SK-N-SH (cell line): ENCODE measurements at regions not wholly inside any gene's neighbourhood (a gene's known extent, or its start where the extent isn't known, plus 50 kb on each side); places are given as distances from the start of the nearest gene placed in this dataset.

Experiments
- CTCF ChIA-PET: fragments of 300-600, 350-600 bp; formaldehyde crosslinking; extraction: SDS; loops from one replicate; lab custom pipeline; 2021; lab: Yijun Ruan, JAX
- POLR2A ChIA-PET: fragments of 350-600 bp; sonication (Branson Sonifier 250); formaldehyde crosslinking; extraction: SDS; loops from one replicate; lab custom pipeline; 2020; ENCODE audit warnings: antibody characterized with exemption, inconsistent platforms; lab: Yijun Ruan, JAX
- DNase-seq: peaks from one replicate; pipeline ENCODE4 v3.0.0; 2012
- H2AFZ ChIP-seq: fragments of 200-600 bp; sonication (generic); 2 replicates; pipeline ENCODE4 v1.8.1; 2016; ENCODE audit warnings: antibody characterized with exemption, mild to moderate bottlenecking, low read depth
- H3F3A ChIP-seq: fragments of 200-600 bp; sonication (generic); replicated peaks from 2 replicates; pipeline ENCODE3; 2016; ENCODE audit warnings: antibody characterized with exemption, mild to moderate bottlenecking; ENCODE audit not compliant: insufficient read depth
- H3K27ac ChIP-seq, 2 experiments: fragments of 200-500 bp in 1 of 2; fragments of 200-600 bp in 1 of 2; sonication (Bioruptor generic) in 1 of 2; sonication (generic), shearing (Covaris generic) in 1 of 2; 2 replicates each; pipeline versions ENCODE4 v1.5.1 to v1.6.1; 2014 to 2016; ENCODE audit warnings: low read depth in 2 of 2, inconsistent platforms in 1 of 2, low read length in 1 of 2, mild to moderate bottlenecking in 1 of 2, mixed read lengths in 1 of 2
- H3K27me3 ChIP-seq: fragments of 200-600 bp; sonication (generic), shearing (Covaris generic); 2 replicates; pipeline ENCODE4 v1.6.1; 2016; ENCODE audit warnings: mixed run types; ENCODE audit not compliant: insufficient read depth
- H3K36me3 ChIP-seq, 2 experiments: fragments of 200-500 bp in 1 of 2; fragments of 200-600 bp in 1 of 2; sonication (Bioruptor generic) in 1 of 2; sonication (generic) in 1 of 2; replicated peaks in 1 of 2; 2 replicates each; pipeline versions ENCODE3 to v1.5.1; 2014 to 2016; ENCODE audit warnings: low read length in 1 of 2, mild to moderate bottlenecking in 1 of 2; ENCODE audit not compliant: insufficient read depth in 2 of 2, control insufficient read depth in 1 of 2
- H3K4me1 ChIP-seq, 2 experiments: fragments of 200-500 bp in 1 of 2; fragments of 200-600 bp in 1 of 2; sonication (Bioruptor generic) in 1 of 2; sonication (generic), shearing (Covaris generic) in 1 of 2; 2 replicates each; pipeline versions ENCODE4 v1.5.1 to v1.6.1; 2014 to 2016; ENCODE audit warnings: low read depth in 1 of 2, low read length in 1 of 2, mixed run types in 1 of 2; ENCODE audit not compliant: insufficient read depth in 2 of 2, control insufficient read depth in 1 of 2
- H3K4me2 ChIP-seq: fragments of 200-600 bp; sonication (generic), shearing (Covaris generic); 2 replicates; pipeline ENCODE4 v1.6.1; 2017; ENCODE audit warnings: mixed run types
- H3K4me3 ChIP-seq, 2 experiments: fragments of 200-500 bp in 1 of 2; fragments of 200-600 bp in 1 of 2; sonication (Bioruptor generic) in 1 of 2; sonication (generic), shearing (Covaris generic) in 1 of 2; 2 replicates each; pipeline versions ENCODE4 v1.5.1 to v1.8.1; 2014 to 2016; ENCODE audit warnings: low read depth in 2 of 2, inconsistent platforms in 1 of 2, low read length in 1 of 2, mild to moderate bottlenecking in 1 of 2, mixed read lengths in 1 of 2, moderate library complexity in 1 of 2
- H3K79me2 ChIP-seq: fragments of 200-600 bp; sonication (generic); 2 replicates; pipeline ENCODE4 v1.8.1; 2017; ENCODE audit warnings: mild to moderate bottlenecking; ENCODE audit not compliant: insufficient read depth
- H3K9ac ChIP-seq: fragments of 200-600 bp; sonication (generic); 2 replicates; pipeline ENCODE4 v1.6.1; 2017; ENCODE audit warnings: mixed run types
- H3K9me2 ChIP-seq: fragments of 200-600 bp; sonication (generic); 2 replicates; pipeline ENCODE4 v1.6.1; 2017; ENCODE audit warnings: mixed run types
- H3K9me3 ChIP-seq: fragments of 200-600 bp; sonication (generic); 2 replicates; pipeline ENCODE4 v1.6.1; 2017; ENCODE audit warnings: mixed run types, mild to moderate bottlenecking, moderate library complexity
- H4K20me1 ChIP-seq: fragments of 200-600 bp; sonication (generic); 2 replicates; pipeline ENCODE4 v1.6.1; 2017; ENCODE audit warnings: mild to moderate bottlenecking, mixed run types; ENCODE audit not compliant: insufficient read depth
- EZH2phosphoT487 ChIP-seq: fragments of 200-600 bp; sonication (generic); IDR thresholded peaks from 2 replicates; pipeline ENCODE4 v1.6.1; 2017; ENCODE audit warnings: low read depth, mixed run types, mild to moderate bottlenecking, antibody characterized with exemption, moderate library complexity, borderline replicate concordance
- FOXJ3 ChIP-seq: sonication (generic); formaldehyde crosslinking; IDR thresholded peaks from 2 replicates; pipeline ENCODE4 v1.5.1; 2020; ENCODE audit warnings: mild to moderate bottlenecking, missing genetic modification reagents
- FOXM1 ChIP-seq: IDR thresholded peaks from 2 replicates; pipeline ENCODE4 v1.4.0; 2012; ENCODE audit warnings: low read depth, mild to moderate bottlenecking
- GABPA ChIP-seq: IDR thresholded peaks from 2 replicates; pipeline ENCODE4 v1.4.0; 2012; ENCODE audit warnings: low read depth, mild to moderate bottlenecking
- GATA2 ChIP-seq: sonication (generic); formaldehyde crosslinking; IDR thresholded peaks from 2 replicates; pipeline ENCODE4 v1.5.0; 2020; ENCODE audit warnings: mild to moderate bottlenecking, missing genetic modification reagents
- IRF3 ChIP-seq: fragments of 150-350 bp; IDR thresholded peaks from 2 replicates; pipeline ENCODE4 v1.6.1; 2016; ENCODE audit warnings: mild to moderate bottlenecking, low read depth, low read length
- MAX ChIP-seq: IDR thresholded peaks from 2 replicates; pipeline ENCODE4 v1.4.0; 2012; ENCODE audit warnings: low read depth
- MEF2A ChIP-seq: IDR thresholded peaks from 2 replicates; pipeline ENCODE4 v1.4.0; 2012; ENCODE audit warnings: low read depth, borderline replicate concordance
- NFIC ChIP-seq: IDR thresholded peaks from 2 replicates; pipeline ENCODE4 v1.4.0; 2012; ENCODE audit warnings: borderline replicate concordance
- NRF1 ChIP-seq: IDR thresholded peaks from 2 replicates; pipeline ENCODE4 v1.6.1; 2012; ENCODE audit warnings: low read depth, mild to moderate bottlenecking, low read length
- PBX3 ChIP-seq: IDR thresholded peaks from 2 replicates; pipeline ENCODE4; 2012
- RAD21 ChIP-seq: IDR thresholded peaks from 2 replicates; pipeline ENCODE4 v1.6.1; 2012; ENCODE audit warnings: mild to moderate bottlenecking, low read length
- RFX5 ChIP-seq: IDR thresholded peaks from 2 replicates; pipeline ENCODE4 v1.6.1; 2012; ENCODE audit warnings: mild to moderate bottlenecking, improper control_type of control experiment, low read length
- SMC3 ChIP-seq: IDR thresholded peaks from 2 replicates; pipeline ENCODE4 v1.6.1; 2012; ENCODE audit warnings: low read depth, low read length, improper control_type of control experiment
- TCF12 ChIP-seq: IDR thresholded peaks from 2 replicates; pipeline ENCODE4 v1.4.0; 2012
- TEAD4 ChIP-seq: IDR thresholded peaks from 2 replicates; pipeline ENCODE4 v1.4.0; 2012; ENCODE audit warnings: mild to moderate bottlenecking, borderline replicate concordance; ENCODE audit not compliant: insufficient read depth
- USF1 ChIP-seq: IDR thresholded peaks from 2 replicates; pipeline ENCODE4 v1.4.0; 2012; ENCODE audit warnings: low read depth, borderline replicate concordance
- YY1 ChIP-seq: IDR thresholded peaks from 2 replicates; pipeline ENCODE4 v1.4.0; 2012; ENCODE audit warnings: low read depth, mild to moderate bottlenecking
- ZBTB33 ChIP-seq: IDR thresholded peaks from 2 replicates; pipeline ENCODE4 v1.4.0; 2012; ENCODE audit warnings: low read depth, borderline replicate concordance
- WGBS: methylation state at CpG from one replicate; pipeline ENCODE4 v1.1.6; 2017; ENCODE audit warnings: low lambda C conversion rate; 5-methylcytosine and 5-hydroxymethylcytosine counted together

- WGBS: 91% methylated on average over 11 of the region's 12 CpGs
- POLR2A ChIA-PET: no interaction called here
- H4K20me1 ChIP-seq: no peaks in the 10 kb centered on the region
- no peaks in the 10 kb centered on the region for H3K9me3 ChIP-seq
- DNase-seq: no peak
- no peaks in the 10 kb centered on the region for H3K27me3 ChIP-seq
- H3K4me2 ChIP-seq: no peak overlapping the region
- no peak overlapping the region for H3K4me3 ChIP-seq
- CTCF ChIA-PET: interaction anchor here (1.0 kb wide), 1 partner anchor 30 kb away, joined by 3 read pairs; no protein-coding TSS in a partner anchor
- H3K4me1 ChIP-seq: no peaks in the 10 kb centered on the region; a peak in 1 of 4 replicates
- TF ChIP-seq RAD21: no peak
- TF ChIP-seq GABPA: no peak
- no peak for TF ChIP-seq NFIC
- no peak for TF ChIP-seq USF1
- TF ChIP-seq MAX: no peak
- no peak for TF ChIP-seq SMC3
- no peak for TF ChIP-seq IRF3
- no peak for TF ChIP-seq ZBTB33
- TF ChIP-seq TEAD4: no peak
- TF ChIP-seq NRF1: no peak
- TF ChIP-seq EZH2phosphoT487: no peak
- no peak for TF ChIP-seq TCF12
- no peak for TF ChIP-seq FOXM1
- no peak for TF ChIP-seq MEF2A
- no peak for TF ChIP-seq PBX3
- TF ChIP-seq RFX5: no peak
- no peak for TF ChIP-seq GATA2 (CRISPR knock-in tag)
- TF ChIP-seq YY1: no peak
- no peak for TF ChIP-seq FOXJ3 (CRISPR knock-in tag)
- H3K9me2 ChIP-seq: no peaks in the 10 kb centered on the region
- H3K79me2 ChIP-seq: no peaks in the 10 kb centered on the region
- no peaks in the 10 kb centered on the region for H3K36me3 ChIP-seq
- H3K27ac ChIP-seq: no peak overlapping the region
- no peaks in the 10 kb centered on the region for H3F3A ChIP-seq
- H3K9ac ChIP-seq: no peak overlapping the region
- H2AFZ ChIP-seq: no peak overlapping the region
Observed at GRCh38 chr12:32030151-32030550, 70.9 kb downstream of the RESF1 start.
